Transverse colon (tissue), 3 donors: ENCODE measurements at regions not wholly inside any gene's neighbourhood (a gene's known extent, or its start where the extent isn't known, plus 50 kb on each side); places are given as distances from the start of the nearest gene placed in this dataset.

Experiments used
- EP300 ChIP-seq: sonication (generic); formaldehyde crosslinking; IDR thresholded peaks from one replicate; pipeline ENCODE4 v1.6.1; 2017; ENCODE audit warnings: antibody characterized with exemption, low read depth
- POLR2A ChIP-seq: fragments of 450-650 bp; IDR thresholded peaks from one replicate; pipeline ENCODE4 v1.6.1; 2016; ENCODE audit warnings: antibody characterized with exemption, mild to moderate bottlenecking, moderate library complexity
- TF ChIP-seq, protein P1 (sequence below), 5 experiments: fragments of 200-600 bp in 3 of 5; fragments of 450-650 bp in 2 of 5; sonication (generic) in 3 of 5; IDR thresholded peaks; 1 replicate in 2 of 5; 2 replicates in 3 of 5; pipeline ENCODE4 v1.5.1; 2016 to 2017; ENCODE audit warnings: antibody characterized with exemption in 5 of 5, inconsistent platforms in 3 of 5, mild to moderate bottlenecking in 2 of 5, moderate library complexity in 1 of 5

DNA sequence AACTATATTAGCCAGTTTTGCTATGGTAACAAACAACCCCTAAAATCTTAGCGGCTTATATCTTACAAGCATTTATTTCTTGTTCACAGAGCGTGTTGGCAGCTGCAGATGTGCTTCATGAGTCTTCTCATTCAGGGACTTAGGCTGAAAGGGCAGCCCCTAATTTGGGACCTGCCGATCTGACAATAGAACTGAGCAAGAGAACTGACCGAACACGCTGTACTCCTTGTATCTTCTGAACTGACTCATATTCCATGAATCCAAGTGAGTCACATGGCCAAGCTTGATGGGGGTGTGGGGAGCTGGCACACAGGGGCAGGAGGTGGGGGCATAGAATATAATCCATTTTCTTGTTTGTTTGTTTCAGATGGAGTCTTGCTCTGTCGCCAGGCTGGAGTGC, 481.7 kb upstream of the CADM1 start:
- TF ChIP-seq, protein P1, sequence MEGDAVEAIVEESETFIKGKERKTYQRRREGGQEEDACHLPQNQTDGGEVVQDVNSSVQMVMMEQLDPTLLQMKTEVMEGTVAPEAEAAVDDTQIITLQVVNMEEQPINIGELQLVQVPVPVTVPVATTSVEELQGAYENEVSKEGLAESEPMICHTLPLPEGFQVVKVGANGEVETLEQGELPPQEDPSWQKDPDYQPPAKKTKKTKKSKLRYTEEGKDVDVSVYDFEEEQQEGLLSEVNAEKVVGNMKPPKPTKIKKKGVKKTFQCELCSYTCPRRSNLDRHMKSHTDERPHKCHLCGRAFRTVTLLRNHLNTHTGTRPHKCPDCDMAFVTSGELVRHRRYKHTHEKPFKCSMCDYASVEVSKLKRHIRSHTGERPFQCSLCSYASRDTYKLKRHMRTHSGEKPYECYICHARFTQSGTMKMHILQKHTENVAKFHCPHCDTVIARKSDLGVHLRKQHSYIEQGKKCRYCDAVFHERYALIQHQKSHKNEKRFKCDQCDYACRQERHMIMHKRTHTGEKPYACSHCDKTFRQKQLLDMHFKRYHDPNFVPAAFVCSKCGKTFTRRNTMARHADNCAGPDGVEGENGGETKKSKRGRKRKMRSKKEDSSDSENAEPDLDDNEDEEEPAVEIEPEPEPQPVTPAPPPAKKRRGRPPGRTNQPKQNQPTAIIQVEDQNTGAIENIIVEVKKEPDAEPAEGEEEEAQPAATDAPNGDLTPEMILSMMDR (IDR thresholded peaks at IDR 0.05), result no peak
- TF ChIP-seq POLR2A (no peak), EP300 (no peak)
